ENCODE measurements at regions not wholly inside any gene's neighbourhood (a gene's known extent, or its start where the extent isn't known, plus 50 kb on each side); places are given as distances from the start of the nearest gene placed in this dataset.

GRCh38 chr5:56337715-56338319, 104.7 kb upstream of the ANKRD55 start:
- TF ChIP-seq POLR2A (IDR thresholded peaks at IDR 0.05; ENCODE audit: low read length) (no peak), GATA1 (IDR thresholded peaks at IDR 0.05; ENCODE audit: low read depth, low read length) (no peak)

Measured in erythroblast (primary cell).